GM12878 (cell line): ENCODE measurements at regions not wholly inside any gene's neighbourhood (a gene's known extent, or its start where the extent isn't known, plus 50 kb on each side); places are given as distances from the start of the nearest gene placed in this dataset.

Source experiments
- ATAC-seq: fragments of 200-7000 bp; cut with Tn5 transposase; 3 replicates; pipeline ENCODE4 v1.9.1; 2020; ENCODE audit warnings: mild to moderate bottlenecking, moderate library complexity
- BruUV-seq: library from RNA; stranded (reverse); fragments of 400-500 nt; replicated peaks from 2 replicates; lab custom pipeline; 2021; lab: Mats Ljungman, UMichigan
- CTCF ChIA-PET: fragments of 300-600 bp; sonication (Branson Sonifier 250); formaldehyde crosslinking; extraction: SDS; loops from one replicate; lab custom pipeline; 2021; ENCODE audit warnings: inconsistent platforms; lab: Yijun Ruan, JAX
- POLR2A ChIA-PET: fragments of 350-600 bp; formaldehyde crosslinking; extraction: SDS; loops from one replicate; lab custom pipeline; 2021; ENCODE audit warnings: inconsistent platforms; lab: Charles Lee
- RAD21 ChIA-PET: fragments of 300-600 bp; sonication (Branson Sonifier 250); formaldehyde crosslinking; loops from one replicate; lab custom pipeline; 2023; ENCODE audit warnings: antibody characterized with exemption; ENCODE audit not compliant: unreplicated experiment; lab: Charles Lee
- SMC1A ChIA-PET: fragments of 300-600 bp; sonication (Branson Sonifier 250); formaldehyde crosslinking; loops from one replicate; lab custom pipeline; 2023; ENCODE audit not compliant: unreplicated experiment, uncharacterized antibody; lab: Charles Lee
- DNase-seq: peaks from one replicate; pipeline ENCODE4 v3.0.0-alpha.2; 2011; ENCODE audit warnings: low read depth, low spot score
- FAIRE-seq: peaks from 3 replicates; lab custom pipeline; 2011; peaks lifted over from hg19 to GRCh38; lab: Jason Lieb, UNC
- H2AFZ ChIP-seq: 2 replicates; pipeline ENCODE4 v1.6.0; 2011; ENCODE audit warnings: low read depth, low read length, control low read depth; ENCODE audit not compliant: control insufficient read depth
- H3K27ac ChIP-seq: 2 replicates; pipeline ENCODE4 v1.5.1; 2011; ENCODE audit warnings: control low read depth; ENCODE audit not compliant: control insufficient read depth, insufficient read depth
- H3K27me3 ChIP-seq, 2 experiments: replicated peaks in 1 of 2; 2 replicates each; pipeline versions ENCODE4 v1.6.0 to v1.6.1; 2011; ENCODE audit warnings: low read length in 1 of 2; ENCODE audit not compliant: control insufficient read depth in 2 of 2, insufficient read depth in 2 of 2
- H3K36me3 ChIP-seq, 2 experiments: 2 replicates each; pipeline ENCODE4 v1.5.1; 2011; ENCODE audit warnings: low read length in 1 of 2; ENCODE audit not compliant: control insufficient read depth in 2 of 2, insufficient read depth in 2 of 2
- H3K4me1 ChIP-seq: 2 replicates; pipeline ENCODE4 v1.6.1; 2011; ENCODE audit warnings: mild to moderate bottlenecking, low read length, moderate library complexity, mixed read lengths; ENCODE audit not compliant: control insufficient read depth, insufficient read depth
- H3K4me2 ChIP-seq: 2 replicates; pipeline ENCODE4 v1.6.0; 2011; ENCODE audit warnings: control low read depth; ENCODE audit not compliant: control insufficient read depth, insufficient read depth
- H3K4me3 ChIP-seq: fragments of 200-600 bp; sonication (generic); 2 replicates; pipeline ENCODE4 v1.5.1; 2016
- H3K79me2 ChIP-seq: 2 replicates; pipeline ENCODE4 v1.6.0; 2011; ENCODE audit warnings: low read length; ENCODE audit not compliant: control insufficient read depth, insufficient read depth
- H3K9ac ChIP-seq: 2 replicates; pipeline ENCODE4 v1.8.0; 2011; ENCODE audit warnings: low read length, control low read depth, mixed read lengths; ENCODE audit not compliant: control insufficient read depth, insufficient read depth
- H3K9me3 ChIP-seq: replicated peaks from 3 replicates; pipeline ENCODE4 v1.5.1; 2011; ENCODE audit warnings: mild to moderate bottlenecking, low read length; ENCODE audit not compliant: control insufficient read depth, insufficient read depth
- H4K20me1 ChIP-seq: 2 replicates; pipeline ENCODE4 v1.6.0; 2011; ENCODE audit not compliant: control insufficient read depth, insufficient read depth
- CTCF ChIP-seq, 3 experiments: IDR thresholded peaks in 2 of 3; conservative IDR thresholded peaks in 1 of 3; 2 replicates each; pipeline ENCODE4 v1.5.1; 2011; ENCODE audit warnings: low read depth in 3 of 3, low read length in 3 of 3, mild to moderate bottlenecking in 3 of 3, control low read depth in 2 of 3, moderate library complexity in 2 of 3, inconsistent platforms in 1 of 3, mixed read lengths in 1 of 3; ENCODE audit not compliant: control insufficient read depth in 2 of 3, insufficient read depth in 1 of 3; ENCODE audit errors: extremely low read depth in 1 of 3
- JUNB ChIP-seq: IDR thresholded peaks from 2 replicates; pipeline ENCODE4 v1.6.1; 2016; ENCODE audit warnings: antibody characterized with exemption, mild to moderate bottlenecking
- KLF5 ChIP-seq: fragments of 450-650 bp; IDR thresholded peaks from 2 replicates; pipeline ENCODE4 v1.6.1; 2014; ENCODE audit warnings: mild to moderate bottlenecking; ENCODE audit not compliant: partially characterized antibody
- MEF2A ChIP-seq: IDR thresholded peaks from 2 replicates; pipeline ENCODE4 v1.6.1; 2011; ENCODE audit warnings: low read depth, mild to moderate bottlenecking, low read length, moderate library complexity; ENCODE audit not compliant: insufficient read depth
- NFIC ChIP-seq: IDR thresholded peaks from 2 replicates; pipeline ENCODE4 v1.6.1; 2012; ENCODE audit warnings: low read depth, mild to moderate bottlenecking, inconsistent platforms, low read length, moderate library complexity
- ZSCAN29 ChIP-seq: fragments of 450-650 bp; IDR thresholded peaks from 2 replicates; pipeline ENCODE4 v1.6.1; 2017; ENCODE audit warnings: mild to moderate bottlenecking, moderate library complexity
- WGBS: methylation state at CpG from one replicate; pipeline ENCODE4 v1.1.6; 2016; ENCODE audit warnings: low lambda C conversion rate; ENCODE audit not compliant: insufficient replicate concordance, insufficient coverage; ENCODE audit errors: missing lambda C conversion rate; 5-methylcytosine and 5-hydroxymethylcytosine counted together
- in situ Hi-C: fragments of 300-500 bp; cut with MboI; formaldehyde crosslinking; loops from 9 replicates; pipeline ENCODE4 v1.14.3; 2018; ENCODE audit warnings: mixed read lengths
- intact Hi-C: fragments of 100-400 bp; cut with micrococcal nuclease; formaldehyde crosslinking; loops from one replicate; pipeline ENCODE4 v1.14.2; 2022; ENCODE audit not compliant: unreplicated experiment

DNA sequence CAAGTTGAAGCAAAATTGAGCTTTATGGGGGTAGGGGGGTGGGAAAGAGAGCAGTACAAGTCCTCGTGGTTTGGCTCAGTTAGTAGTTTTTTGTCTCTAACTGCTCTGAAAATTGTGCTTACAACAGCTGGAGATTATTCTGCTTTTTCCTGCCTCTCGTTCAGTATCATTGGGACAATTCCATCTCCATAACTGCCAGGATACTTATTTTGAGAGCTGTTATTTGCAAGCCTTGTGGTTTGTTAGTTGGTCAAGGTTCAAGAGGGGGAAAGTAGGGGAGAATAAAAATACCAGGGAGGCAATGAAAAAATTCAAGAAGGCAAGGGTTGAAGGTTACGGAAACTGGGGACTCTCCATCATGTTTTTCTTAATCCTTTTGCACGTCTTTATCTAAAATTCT lies 811.8 kb upstream of the ADGRL2 start:
- Histone ChIP-seq H4K20me1 (no peaks in the 10 kb centered on the region; the same call in 1 of the 2 replicates), H3K9ac (no peak overlapping the region), H3K36me3 (no peaks in the 10 kb centered on the region), H3K4me3 (no peak overlapping the region), H3K27ac (no peak overlapping the region), H3K79me2 (no peaks in the 10 kb centered on the region)
- ATAC-seq, result no peak
- no TSS peak for BruUV-seq
- no peak for FAIRE-seq
- WGBS, result 24% methylated on average over 4 of the region's 4 CpGs
- in situ Hi-C loops (no loop called here), intact Hi-C loops (no loop called here)
- POLR2A ChIA-PET, result no interaction called here
- SMC1A ChIA-PET, result interaction anchor here (0.9 kb wide), 1 partner anchor 16 kb away, joined by 3 read pairs; no protein-coding TSS in a partner anchor
- TF ChIP-seq JUNB, result no peak
- TF ChIP-seq NFIC, result no peak
- no peak for TF ChIP-seq CTCF (IDR thresholded peaks at IDR 0.05 in 2 of 3, conservative IDR thresholded peaks at IDR 0.05 in 1 of 3; ENCODE audit: control insufficient read depth in 2 of 3, extremely low read depth in 1 of 3, insufficient read depth in 1 of 3, low read depth in 3 of 3, low read length in 3 of 3)
- TF ChIP-seq, all 136 proteins: peak for 0
- Histone ChIP-seq H3K27me3 (no peaks in the 10 kb centered on the region), H3K9me3 (no peaks in the 10 kb centered on the region), H3K4me2 (no peak overlapping the region), H3K4me1 (no peaks in the 10 kb centered on the region), H2AFZ (no peak overlapping the region)
- CTCF ChIA-PET, result no interaction called here
- DNase-seq, result no peak
- RAD21 ChIA-PET, result no interaction called here

DNA sequence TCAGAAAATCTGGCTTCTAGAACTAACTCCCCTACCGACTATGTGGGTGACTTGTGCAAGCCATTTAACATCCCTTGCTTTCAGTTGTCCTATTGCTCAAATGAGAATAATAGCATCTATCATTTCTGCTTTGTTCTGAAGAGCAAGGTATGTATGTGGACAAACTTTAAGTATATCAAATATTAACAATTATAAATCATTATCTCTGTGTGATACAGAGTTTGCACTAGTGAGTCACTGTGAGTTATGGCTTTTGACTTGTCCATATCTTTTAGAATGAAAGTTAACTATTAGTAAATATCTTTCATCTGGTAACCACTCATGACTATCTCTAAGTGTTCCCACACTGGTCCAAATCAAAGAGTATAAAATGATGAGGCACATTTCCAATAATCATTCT lies 812.9 kb upstream of the ADGRL2 start:
- Histone ChIP-seq H3K9ac (no peak overlapping the region), H3K36me3 (no peaks in the 10 kb centered on the region), H3K9me3 (no peaks in the 10 kb centered on the region), H2AFZ (no peak overlapping the region), H3K4me2 (no peak overlapping the region), H3K27ac (no peak overlapping the region), H4K20me1 (no peaks in the 10 kb centered on the region; the same call in 1 of the 2 replicates), H3K4me3 (no peak overlapping the region), H3K4me1 (no peaks in the 10 kb centered on the region), H3K27me3 (no peaks in the 10 kb centered on the region), H3K79me2 (no peaks in the 10 kb centered on the region)
- ChIA-PET CTCF (no interaction called here), POLR2A (no interaction called here), RAD21 (no interaction called here), SMC1A (no interaction called here)
- ATAC-seq (no peak), FAIRE-seq (no peak), DNase-seq (no peak)
- in situ Hi-C loops, result no loop called here
- intact Hi-C loops, result no loop called here
- TF ChIP-seq ZSCAN29 (no peak), KLF5 (no peak), MEF2A (no peak)
- BruUV-seq, result no TSS peak
- WGBS, result 48% methylated on average over 1 of the region's 1 CpG
